Stimulated activated naive CD4-positive, alpha-beta T cell treated with Interleukin-2 at 50 U/mL for 16 hours (primary cell): ENCODE measurements at regions not wholly inside any gene's neighbourhood (a gene's known extent, or its start where the extent isn't known, plus 50 kb on each side); places are given as distances from the start of the nearest gene placed in this dataset.

Experiments
- DNase-seq: peaks from one replicate; lab custom pipeline; 2025; lab: John Stamatoyannopoulos, UW

GRCh38 chr7:155920068-155920461 lies 107.8 kb upstream of the SHH start:
- DNase-seq, result no peak

DNA sequence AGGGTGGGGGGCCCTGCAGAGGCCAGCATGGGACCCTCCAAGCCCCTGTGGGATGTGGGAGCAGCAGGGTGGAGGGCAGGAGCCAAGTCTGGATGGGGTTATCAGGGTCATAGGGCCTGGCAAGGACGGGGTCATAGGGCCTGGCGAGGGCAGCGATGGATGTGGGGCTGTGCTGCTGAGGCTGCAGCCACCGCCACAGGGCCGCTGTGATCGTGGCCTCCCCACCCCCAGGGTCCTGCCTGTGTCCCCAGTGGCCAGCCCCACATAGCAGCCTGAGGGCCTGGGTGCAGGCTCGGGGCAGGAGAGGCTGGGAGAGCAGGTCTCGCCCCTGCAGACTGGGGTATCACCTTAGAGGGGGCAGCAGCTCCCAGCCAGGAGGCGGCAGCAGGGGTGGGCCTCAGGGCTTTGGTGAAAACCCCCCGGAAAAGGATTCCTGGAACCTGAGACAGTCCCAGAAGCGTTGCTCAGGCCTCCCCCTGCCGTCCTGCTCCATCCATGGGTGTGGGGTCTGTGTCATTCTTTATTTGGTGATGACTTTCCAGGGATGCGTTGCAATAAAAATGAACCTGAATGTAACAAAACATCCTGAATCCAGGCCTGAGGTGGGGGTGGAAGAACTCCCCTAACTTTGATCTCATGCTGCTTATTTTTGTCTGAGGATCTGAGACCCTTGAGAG lies 107.3 kb upstream of the SHH start:
- no peak for DNase-seq

DNA sequence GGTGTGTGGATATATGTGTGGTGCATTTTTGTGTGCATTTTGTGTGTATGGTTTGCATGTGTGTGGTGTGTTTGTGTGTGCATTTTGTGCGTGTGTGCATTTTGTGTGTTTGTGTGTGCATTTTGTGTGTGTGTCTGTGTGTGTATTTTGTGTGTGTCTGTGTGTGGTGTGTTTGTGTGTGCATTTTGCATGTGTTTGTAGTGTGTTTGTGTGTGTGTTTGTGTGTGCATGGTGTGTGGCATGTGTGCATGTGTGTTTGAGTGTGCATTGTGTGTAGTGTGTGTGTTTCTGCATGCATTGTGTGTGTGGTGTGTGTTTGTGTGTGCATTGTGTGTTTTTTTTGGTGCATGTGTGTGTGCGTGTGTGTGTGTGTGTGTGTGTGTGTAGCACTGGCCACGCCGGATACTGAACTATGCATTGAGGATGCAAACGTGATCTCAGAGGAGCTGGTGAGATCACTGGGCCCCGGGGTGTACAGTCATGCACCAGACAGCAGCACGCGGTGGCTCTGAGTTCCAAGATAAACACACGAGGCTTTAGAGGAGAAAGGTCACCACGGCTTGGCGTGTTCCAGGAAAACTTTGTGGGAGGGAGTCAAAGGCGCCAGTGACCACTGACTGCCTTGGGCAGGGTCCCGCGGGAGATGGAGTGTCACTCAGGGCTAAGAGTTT lies 106.6 kb upstream of the SHH start:
- DNase-seq, result no peak

GRCh38 chr7:155917836-155918430 lies 105.7 kb upstream of the SHH start:
- no peak for DNase-seq

DNA sequence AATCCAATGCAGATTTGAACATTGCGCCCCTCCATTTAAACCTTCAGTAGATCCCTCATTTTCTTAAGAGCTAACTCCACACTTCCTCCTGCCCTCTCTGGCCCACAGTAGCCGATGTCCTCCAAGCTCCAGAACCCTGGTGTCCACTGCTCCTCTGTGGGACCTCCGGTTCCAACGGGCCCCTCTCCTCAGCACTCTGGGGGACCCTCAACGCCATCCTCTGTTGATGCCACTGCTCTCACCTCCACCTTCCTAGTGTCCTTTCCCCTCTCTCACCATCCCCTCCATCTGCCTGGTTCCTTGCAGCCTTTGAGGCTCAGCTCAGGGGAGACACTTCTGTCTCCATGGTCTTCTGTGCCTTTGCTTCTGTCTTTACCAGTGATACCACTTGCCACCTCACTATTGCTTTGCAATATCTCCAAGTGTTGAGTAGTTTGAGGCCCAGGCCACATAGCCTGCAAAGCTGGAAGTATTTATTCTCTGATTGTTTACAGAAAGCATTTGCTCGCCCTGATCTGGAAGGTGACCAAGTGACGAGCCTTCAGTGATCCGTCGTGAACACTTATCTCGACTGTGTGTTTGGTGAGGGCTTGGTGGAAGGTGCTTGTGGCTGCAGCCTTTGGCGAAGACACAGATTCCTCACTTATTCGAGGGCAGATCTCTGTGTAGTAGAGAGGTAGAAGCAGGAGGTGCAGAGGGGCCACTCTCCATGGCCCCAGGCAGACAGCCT lies 104.8 kb upstream of the SHH start:
- DNase-seq, result no peak

DNA sequence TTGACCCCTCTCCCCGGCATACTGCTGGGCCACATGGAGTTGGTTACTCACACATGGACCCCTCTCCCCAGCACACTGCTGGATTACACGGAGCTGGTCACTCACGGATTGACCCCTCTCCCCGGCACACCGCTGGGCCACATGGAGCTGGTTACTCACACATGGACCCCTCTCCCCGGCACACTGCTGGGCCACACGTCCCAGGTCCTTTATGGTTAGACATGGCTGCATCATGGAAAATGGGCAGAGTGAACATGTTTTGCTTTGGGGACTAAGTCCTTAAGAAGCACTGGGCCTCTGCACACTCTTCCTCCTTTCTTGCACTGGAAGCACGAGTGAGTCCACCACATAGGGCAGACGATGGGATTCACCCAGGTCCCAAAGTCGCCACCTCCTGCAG lies 102.1 kb upstream of the SHH start:
- DNase-seq, result no peak

DNA sequence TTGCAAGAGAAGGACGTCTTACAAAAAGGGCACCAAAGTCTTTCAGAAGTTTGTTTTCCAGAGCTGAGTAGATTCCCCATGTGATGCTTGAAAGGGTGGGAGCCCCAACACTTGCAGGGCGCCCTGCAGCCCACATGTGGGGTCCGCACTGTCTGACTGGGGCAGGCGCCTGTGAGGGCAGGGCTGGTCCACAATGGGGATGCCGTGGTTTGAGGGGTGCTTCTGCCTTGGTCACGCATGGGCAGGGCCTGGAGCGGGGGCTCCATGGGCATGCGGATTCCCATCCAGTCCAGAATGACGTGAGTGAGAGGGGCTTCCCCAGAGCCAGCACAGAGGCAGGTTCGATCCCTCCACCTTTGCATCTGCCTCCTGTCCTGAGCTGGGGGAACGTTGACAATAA lies 101.5 kb upstream of the SHH start:
- no peak for DNase-seq

DNA sequence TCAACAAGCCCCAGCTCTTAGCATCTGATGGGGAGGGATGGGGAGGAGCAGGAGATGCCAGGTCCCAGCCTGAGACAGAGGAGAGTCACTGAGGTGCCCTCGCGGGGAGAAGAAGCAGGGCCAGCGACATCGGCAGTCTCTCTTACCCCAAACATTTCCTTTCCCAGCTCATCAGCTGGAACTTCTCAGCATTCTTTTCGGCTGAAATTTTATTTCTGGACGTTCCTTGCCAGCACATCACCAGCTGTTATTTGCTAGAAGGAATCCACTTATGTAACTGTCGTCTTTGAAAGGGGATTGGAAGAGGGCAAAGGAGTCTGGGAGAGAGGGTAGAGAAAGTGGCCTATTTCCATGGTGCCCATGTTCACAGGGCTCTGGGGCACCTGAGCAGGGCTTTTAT lies 101.0 kb upstream of the SHH start:
- no peak for DNase-seq

GRCh38 chr7:155911471-155912105 lies 99.3 kb upstream of the SHH start:
- no peak for DNase-seq

DNA sequence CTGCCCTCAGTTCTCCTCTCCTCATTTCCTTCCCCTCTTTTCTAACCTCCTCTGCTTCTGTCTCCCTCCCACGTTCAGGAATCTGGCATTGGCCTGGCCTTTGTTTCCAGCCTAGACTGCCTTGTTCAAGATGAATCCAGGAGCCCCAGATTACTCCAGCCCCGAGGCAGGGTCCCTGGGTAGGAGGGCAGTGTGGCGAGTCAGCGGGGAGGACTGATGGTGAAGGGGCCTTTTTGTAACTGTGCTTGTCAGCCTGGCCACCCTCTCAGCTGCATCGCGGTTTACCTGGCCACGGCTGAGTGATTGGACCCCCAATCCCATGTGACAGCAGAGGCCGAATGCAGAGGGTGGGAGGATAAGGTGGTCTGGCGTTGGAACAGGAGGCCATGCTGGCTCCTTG lies 96.1 kb upstream of the SHH start:
- DNase-seq, result no peak

DNA sequence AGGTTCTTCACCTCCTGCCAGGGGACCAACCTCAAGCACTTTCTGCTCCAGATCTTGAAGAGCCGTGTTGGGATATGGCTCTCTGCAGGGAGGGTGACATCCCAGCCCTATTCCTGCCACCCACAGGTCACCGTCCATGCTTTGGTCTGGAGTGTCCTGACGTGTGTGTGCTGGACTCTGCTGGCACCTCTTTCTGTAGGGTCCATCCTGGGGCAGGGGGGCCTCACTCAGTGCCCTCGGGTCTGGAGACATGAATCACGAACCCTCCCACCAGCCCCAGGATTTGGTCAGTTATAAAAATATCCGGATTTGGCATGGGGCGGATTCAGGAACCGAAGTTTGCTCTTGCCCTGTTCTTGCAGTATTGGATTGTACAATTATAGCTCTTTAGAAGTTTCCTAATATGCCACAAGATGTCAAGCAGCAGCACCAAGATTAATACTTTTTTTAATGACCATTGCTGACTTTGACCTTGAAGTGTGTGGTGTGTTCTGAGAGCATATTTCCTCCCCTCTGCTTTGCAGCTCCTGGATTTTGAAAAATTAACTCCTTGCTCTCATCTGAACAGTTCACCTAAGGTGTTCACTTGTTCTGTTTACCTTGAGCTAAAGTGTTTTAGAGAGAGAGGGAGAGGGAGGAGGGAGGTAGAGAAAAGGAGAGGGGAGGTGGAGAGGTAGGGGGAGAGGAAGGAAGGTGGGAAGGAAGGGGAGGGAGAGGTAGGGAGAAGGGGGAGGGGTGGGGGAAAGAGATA lies 95.4 kb upstream of the SHH start:
- no peak for DNase-seq

DNA sequence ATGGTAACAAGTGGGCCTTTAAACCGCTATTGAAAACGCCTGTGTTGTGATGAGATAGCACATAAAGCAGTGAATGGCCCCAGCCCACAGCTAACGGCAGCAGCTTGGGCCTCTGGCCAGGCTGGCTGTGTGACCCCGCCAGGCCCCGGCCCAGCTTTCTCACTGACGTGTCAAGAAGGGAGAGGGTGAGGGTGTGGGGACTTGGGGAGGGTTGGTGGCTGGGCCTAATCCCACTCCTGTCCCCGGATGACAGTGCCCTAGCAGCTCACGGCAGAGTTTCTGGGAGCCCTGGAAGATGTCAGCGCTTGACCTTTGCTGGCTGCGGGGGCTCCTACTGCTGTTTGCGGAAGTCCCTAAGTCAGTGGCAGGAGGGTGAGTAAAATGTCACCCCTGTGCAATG lies 88.9 kb upstream of the SHH start:
- no peak for DNase-seq

DNA sequence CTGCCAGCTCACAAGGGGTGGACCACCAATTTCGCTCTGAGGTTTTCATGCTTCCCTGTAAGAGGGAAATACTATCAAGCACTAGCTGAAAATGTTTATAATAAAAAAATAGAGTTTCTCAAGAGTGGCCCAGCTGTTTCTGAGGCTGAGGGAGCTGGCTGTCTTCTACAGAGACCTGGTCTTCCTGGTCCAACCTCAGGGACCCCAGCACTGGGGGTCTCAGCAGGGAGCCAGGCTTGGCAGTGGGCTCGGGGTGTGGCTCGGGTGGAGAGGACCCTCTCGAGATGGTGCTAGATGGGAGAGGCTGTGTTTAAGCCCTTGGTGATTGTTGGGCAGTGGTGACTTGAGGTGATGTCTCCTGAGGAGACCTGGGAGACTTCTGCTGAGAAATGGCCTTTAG lies 87.3 kb upstream of the SHH start:
- DNase-seq, result no peak

DNA sequence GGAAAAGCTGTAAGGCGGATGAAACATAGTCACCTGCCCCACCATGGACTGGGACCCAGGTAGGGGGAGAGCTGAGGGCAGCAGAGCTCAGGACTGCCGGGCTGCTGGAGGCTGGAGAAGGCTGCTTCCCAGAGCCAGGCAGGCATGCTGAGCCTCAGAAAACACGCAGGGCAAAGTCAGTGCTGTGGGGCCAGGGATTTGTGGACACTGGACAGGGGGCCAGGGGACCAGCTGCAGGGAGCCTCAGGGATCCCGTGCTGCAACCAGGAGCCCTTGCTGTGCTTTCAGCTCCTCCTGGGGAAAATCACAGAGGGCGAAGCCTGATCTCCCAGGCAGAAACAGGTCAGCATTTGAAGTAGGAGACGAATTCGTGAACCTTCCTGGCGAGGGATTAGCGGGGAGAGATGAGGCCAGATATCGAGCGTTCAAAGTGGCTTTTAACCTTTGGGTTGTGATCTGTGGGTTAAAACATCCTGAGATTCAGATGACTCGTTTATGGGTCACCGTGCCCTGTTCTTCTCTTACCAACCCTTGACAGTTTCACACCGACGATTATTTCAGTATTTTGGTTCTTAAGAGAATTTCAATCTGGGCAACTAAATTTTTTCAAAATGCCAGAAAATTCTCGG lies 85.6 kb upstream of the SHH start:
- DNase-seq, result no peak

GRCh38 chr7:155896531-155897263 lies 84.4 kb upstream of the SHH start:
- no peak for DNase-seq

DNA sequence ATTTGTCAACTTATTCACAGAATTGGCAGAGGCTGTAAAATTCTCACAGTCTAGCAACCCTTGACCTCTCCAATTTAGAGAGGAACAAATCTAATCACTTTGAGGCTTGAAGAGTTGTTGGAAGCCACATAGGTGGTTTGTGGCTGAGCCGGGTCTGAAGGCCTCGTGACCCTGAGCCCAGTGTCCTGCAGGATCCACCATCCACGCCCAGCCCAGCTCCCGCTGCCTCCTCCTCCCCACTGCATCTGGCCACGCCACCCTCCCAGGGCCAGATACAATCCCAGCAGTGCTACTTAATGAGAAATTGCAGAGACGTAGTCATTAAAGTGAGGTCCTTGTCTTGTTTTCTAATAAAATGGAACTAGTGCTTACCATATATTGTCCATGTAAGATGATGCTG lies 81.4 kb upstream of the SHH start:
- no peak for DNase-seq

GRCh38 chr7:155893176-155893575 lies 80.9 kb upstream of the SHH start:
- no peak for DNase-seq

GRCh38 chr7:155889636-155890511 lies 77.6 kb upstream of the SHH start:
- no peak for DNase-seq

DNA sequence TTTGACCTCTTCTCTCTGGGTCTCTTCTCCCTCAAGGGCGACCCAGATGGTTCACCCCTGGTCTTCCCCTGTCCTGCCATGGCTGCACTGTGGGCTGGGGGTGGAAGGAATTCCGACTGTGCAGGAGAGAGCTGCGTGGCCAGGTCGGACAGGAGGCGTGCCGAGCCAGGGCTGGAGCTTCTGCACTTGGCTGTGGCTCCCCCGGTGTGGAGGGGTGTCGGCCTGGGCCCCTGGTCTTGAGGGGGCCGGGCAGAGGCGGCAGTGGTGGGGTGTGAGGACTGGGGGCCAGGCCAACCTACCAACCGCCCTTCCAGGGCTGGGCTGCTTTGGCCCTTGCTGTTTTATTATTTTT lies 74.9 kb upstream of the SHH start:
- no peak for DNase-seq
